ENCODE measurements at regions not wholly inside any gene's neighbourhood (a gene's known extent, or its start where the extent isn't known, plus 50 kb on each side); places are given as distances from the start of the nearest gene placed in this dataset.

GRCh38 chr10:61138708-61139591 lies 195.0 kb upstream of the RHOBTB1 start:
- no peak for DNase-seq

DNA sequence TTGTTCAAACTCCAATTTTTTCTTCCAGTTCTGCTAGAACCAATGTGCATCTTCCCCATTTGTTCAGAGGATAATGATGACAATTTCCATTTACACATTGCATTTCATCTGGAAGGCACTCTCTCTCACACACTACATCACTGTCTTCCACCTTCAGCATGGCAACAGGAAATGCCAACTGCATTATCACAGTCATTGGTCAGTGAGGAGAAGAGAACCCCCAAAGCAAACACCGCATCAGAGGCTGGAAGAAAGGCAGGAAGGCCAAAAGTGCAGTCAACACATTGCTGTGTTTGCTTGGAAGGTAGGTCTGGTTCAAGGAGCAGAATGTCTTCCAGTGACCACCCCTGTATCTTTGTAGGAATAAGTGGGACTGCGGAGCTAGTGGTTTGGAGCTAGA lies 192.2 kb upstream of the RHOBTB1 start:
- no peak for DNase-seq

GRCh38 chr10:61135276-61135721 lies 191.3 kb upstream of the RHOBTB1 start:
- no peak for DNase-seq

- DNase-seq, result no peak
Measured at GRCh38 chr10:61130366-61130765, 186.4 kb upstream of the RHOBTB1 start.

DNA sequence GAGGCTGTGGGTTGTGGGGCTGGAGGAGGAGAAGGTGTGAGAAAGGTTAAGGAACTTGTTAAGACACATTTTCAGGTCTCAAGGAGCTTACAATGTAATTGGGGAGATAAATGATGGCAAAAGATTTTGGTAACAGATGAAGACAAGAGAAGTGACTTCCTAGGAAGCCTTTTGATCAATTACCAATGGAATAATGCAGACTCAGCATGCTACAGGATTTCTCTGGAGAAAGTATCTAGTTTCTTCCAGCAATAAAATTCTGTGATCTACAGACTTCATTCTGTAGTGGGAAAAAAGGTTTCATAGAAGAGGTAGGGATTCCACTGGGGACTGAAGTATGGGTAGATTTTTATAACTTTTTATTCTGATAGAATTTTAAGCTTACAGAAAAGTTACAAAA lies 184.2 kb upstream of the RHOBTB1 start:
- DNase-seq, result no peak

DNA sequence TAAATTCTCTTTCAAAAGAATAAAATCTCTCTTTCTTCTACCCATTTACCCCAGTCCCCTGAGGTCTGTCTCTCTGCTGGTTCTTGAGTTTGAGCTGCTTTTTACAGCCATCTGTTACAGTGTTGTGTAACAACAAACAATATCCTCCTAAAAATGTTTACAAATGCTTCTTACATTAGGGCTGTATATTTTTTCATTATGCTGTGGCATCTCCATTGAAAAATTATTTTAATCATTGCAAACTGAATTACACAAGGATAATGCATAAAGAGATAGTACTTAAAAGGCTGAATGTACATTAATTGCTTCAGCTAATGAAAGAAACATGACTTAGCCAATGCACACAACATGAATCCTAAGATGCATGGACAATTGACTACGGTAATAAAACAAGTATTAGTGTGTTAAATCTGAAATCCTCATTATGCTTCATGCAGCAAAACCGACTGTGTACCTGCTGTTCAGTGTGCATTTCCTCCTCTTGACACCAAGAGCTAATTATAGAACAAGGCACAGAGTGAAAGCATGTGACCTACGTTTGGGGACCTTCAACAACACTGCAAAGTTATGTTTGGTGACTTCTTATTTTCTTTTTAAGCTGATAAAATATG lies 181.7 kb upstream of the RHOBTB1 start:
- DNase-seq, result no peak

DNA sequence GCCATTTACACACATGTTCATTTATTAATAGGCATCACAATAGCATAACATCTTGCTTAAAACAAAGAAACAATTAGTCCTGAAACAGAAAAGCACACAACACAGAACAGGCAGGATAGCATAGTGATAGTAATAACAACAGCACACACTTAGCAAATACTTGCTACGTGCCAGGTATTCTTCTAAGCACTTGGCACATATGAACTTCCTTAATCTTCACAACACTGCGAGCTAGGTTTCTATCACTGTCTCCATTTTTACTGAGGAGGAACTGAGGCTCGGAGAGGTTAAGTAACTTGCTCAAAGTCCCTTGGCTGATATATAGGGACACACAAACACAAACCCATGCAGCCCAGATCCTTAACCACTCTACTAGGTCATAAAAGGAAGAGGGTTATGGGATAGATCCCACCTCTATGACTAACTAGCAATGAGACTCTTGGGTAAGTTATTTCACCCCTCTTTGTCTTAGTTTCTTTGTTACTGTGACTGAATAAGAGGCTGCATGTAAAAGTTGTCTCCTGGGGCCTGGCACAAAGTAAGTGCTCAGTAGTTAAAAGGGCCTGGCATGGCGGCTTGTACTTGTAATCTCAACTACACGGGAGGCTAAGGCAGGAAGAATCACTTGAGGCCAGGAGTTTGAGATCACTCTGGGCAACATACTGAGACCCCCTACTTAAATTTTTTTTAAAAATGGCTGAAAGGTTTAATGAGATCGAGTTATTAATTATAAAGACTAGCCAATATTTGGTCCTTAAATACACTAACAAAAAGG lies 181.0 kb upstream of the RHOBTB1 start:
- no peak for DNase-seq

DNA sequence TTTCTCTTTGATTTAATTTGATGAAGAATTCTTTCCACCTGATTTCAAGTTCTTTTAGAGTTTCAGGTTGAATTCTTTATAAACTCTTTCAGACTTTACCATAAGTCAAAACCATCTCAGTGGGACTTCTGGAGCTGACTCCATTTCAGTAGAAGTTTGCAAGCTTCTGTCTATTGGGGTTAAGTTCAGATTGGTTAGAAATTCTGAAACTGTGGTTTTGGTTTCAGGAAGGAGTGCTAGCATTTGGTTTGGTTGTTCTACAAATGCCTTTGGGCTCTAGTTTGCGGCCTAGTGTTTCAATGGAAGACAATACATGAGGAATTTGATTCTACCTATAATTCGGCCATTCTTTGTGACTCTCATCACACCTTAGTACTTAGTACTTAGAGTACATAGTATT lies 176.8 kb upstream of the RHOBTB1 start:
- no peak for DNase-seq

- DNase-seq, result no peak
Measured at GRCh38 chr10:61119573-61119972, 175.6 kb upstream of the RHOBTB1 start.

DNA sequence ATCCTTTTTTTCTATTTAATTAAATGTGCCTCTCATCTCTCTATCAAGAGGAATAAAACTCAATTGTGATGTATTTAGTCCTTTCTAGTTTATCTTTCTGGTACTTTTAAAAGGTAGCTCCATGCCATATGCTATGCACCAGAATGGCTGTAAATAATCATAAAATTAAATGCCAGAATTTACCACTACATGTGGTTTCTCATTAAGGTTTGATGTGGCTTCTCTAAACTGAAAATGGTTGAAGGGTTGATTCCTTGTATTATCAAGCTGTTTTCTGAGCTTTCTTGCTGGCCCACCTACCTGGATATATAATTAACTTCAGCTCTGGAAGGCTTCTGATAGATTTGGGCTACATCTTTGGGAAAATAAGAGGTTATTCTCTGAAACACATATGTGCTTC lies 171.9 kb upstream of the RHOBTB1 start:
- DNase-seq, result no peak

DNA sequence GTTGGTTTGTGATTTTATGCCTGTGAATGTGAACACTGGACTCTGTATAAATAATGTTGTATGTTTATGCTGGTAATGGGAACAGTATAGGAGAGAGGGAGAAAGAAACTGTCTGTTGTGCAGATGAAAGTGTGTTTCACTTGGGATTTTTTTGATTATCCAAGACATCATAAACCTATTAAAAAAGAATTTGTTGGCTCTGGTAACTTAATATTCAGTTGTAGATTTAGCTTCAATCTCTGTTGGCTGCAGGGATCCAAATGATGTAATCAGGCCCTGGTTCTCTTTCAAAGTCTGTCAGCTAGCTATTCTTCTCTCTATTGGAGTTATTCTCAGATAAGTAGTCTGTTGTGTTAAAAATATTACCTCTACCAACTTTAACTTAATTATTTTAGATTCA lies 168.8 kb upstream of the RHOBTB1 start:
- no peak for DNase-seq

DNA sequence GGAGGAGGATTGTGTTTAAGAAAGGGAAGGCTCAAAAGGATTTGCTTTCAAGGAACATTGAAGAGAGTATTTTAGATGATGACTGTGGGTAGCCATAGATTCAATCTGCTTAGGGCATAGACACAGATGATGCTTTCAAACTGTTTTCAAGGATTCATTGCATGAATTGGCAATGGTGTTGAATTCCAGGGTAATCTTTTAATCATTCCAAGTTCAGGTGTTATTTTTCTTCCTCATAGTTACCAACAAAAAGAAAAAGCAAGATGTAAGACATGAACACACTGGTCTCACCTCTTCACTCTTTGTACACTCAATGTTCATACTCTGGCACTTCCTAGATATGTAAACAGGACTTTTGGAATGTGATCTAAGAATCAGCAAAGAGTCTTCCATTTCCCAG lies 167.0 kb upstream of the RHOBTB1 start:
- DNase-seq, result no peak

DNA sequence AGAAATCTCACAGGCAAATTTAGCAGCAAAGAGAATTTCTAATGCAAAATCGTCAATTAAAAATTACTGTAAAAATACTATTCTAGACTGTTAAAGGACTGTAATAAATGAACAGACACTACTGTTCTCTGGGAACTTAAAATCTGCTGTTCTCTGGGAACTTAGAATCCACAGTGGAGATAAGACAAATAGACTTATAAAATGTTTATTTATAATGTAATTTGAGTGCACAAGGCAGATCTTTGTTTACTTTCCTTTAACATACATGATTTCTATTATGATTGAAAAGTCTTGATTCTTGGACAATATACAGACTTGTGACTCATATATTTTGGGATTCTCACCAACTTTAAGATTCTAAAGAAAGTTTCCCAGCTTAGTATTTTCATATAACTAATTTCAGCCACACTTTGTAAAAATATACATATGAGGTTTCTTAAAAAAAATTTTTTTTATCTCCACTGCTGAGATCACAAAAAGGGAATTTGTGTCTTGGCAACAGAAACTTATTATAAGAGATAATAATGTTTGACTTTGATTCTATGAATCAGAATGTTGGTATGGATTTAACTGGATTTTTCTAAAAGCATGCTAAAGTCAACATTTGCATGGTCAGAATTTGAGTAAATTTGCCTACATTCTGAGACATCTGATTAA lies 166.3 kb upstream of the RHOBTB1 start:
- DNase-seq, result no peak

GRCh38 chr10:61108915-61109314 lies 164.9 kb upstream of the RHOBTB1 start:
- DNase-seq, result no peak

DNA sequence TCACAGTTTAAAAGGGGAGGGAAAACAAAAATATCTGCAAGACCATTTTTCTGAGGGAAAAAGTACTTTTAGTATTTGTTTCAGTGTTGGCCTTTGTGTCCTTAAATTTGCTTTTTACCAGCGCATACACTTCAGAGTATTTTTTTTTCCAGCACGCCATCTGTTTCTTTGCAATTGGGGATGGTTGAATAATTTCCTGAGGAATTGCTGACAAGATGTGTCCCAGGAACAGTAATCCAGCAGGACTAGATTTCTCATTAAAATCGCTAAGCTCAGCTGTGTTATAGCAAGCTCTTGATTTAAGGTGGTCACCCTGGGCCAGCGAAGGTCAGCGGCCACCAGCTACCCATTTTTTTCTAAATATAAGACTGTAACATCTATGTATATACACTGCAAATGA lies 156.9 kb upstream of the RHOBTB1 start:
- DNase-seq, result no peak

DNA sequence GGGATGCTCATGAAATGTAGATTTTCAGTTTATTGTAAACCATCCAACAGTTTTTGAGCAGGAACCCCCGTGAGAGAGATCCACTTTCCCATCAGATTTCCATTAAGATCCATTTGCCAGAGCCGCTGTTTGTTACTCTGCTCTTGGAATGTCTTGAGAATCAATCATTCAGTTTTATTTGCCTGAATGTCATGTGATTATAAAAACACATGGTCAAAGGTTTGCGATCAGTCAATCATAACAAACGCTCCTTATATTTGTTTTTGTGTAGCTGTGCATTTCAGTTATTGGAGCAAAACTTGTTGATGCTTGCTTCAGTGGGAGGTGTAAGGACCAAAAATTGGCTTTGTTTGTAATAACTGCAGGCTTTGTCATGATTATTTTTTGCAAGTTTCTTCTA lies 155.8 kb upstream of the RHOBTB1 start:
- DNase-seq, result no peak

GRCh38 chr10:61098966-61099365 lies 155.0 kb upstream of the RHOBTB1 start:
- no peak for DNase-seq

- no peak for DNase-seq
Measured at GRCh38 chr10:61097026-61097425, 153.0 kb upstream of the RHOBTB1 start.

DNA sequence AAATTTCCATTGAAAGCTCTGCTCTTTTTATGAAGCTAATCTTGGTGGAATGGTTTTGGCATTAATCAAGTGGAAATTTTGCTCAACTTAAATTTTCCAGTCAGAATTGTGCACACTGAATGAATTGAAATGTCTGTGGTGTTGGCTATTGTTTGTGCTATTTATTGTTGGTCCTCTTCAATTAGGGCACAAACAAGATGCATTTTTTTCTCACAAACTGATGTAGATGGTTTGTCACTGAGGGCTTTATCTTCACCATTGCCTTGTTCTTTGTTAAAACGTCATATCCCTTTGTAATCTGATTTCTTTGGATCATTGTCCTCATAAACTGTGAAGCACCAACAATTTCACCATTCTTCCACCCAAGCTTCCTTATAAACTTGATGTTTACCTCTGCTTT lies 152.1 kb upstream of the RHOBTB1 start:
- DNase-seq, result no peak

GRCh38 chr10:61091531-61091930 lies 147.5 kb upstream of the RHOBTB1 start:
- no peak for DNase-seq

- no peak for DNase-seq
Measured at GRCh38 chr10:61089251-61089650, 145.3 kb upstream of the RHOBTB1 start.

DNA sequence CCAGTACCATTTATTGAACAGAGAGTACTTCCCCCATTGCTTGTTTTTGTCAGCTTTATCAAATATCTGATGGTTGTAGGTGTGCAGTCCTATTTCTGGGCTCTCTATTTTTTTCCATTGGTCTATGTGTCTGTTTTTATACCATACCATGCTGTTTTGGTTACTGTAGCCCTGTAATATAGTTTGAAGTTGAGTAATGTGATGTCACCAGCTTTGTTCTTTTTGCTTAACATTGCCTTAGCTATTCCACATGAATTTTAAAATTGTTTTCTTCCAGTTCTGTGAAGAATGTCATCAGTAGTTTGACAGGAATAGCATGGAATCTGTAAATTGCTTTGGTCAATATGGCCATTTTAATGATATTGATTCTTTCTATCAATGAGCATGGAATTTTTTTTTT lies 140.5 kb upstream of the RHOBTB1 start:
- no peak for DNase-seq

GRCh38 chr10:61081301-61081700 lies 137.3 kb upstream of the RHOBTB1 start:
- no peak for DNase-seq
